DND-41 (cell line): ENCODE measurements at regions not wholly inside any gene's neighbourhood (a gene's known extent, or its start where the extent isn't known, plus 50 kb on each side); places are given as distances from the start of the nearest gene placed in this dataset.

Experiments used
- CTCF ChIP-seq: IDR thresholded peaks from 2 replicates; pipeline ENCODE4 v1.5.1; 2012; ENCODE audit warnings: borderline replicate concordance, low read length, moderate library complexity, mild to moderate bottlenecking; ENCODE audit not compliant: poor library complexity, severe bottlenecking; ENCODE audit errors: extremely low read depth
- EZH2 ChIP-seq: IDR thresholded peaks from 3 replicates; pipeline ENCODE4 v1.6.1; 2012; ENCODE audit warnings: borderline replicate concordance, low read depth, mild to moderate bottlenecking, moderate library complexity, low read length, inconsistent platforms; ENCODE audit not compliant: severe bottlenecking

- TF ChIP-seq CTCF (no peak), EZH2 (no peak)
Measured at GRCh38 chr18:8499810-8500675, 109.2 kb upstream of the RAB12 start.
